LNCaP clone FGC (cell line): ENCODE measurements at regions not wholly inside any gene's neighbourhood (a gene's known extent, or its start where the extent isn't known, plus 50 kb on each side); places are given as distances from the start of the nearest gene placed in this dataset.
"Not testable (repeated sequence)": the region's sequence is repeated elsewhere in the genome, so short reads cannot be mapped to it uniquely, and the experiment has no call there.

Source experiments
- DNase-seq: peaks from one replicate; pipeline ENCODE4 v3.0.0-alpha.2; 2011; ENCODE audit warnings: low read depth
- H3K4me3 ChIP-seq: 2 replicates; pipeline ENCODE4 v1.5.1; 2011; ENCODE audit warnings: mild to moderate bottlenecking, low read depth, low read length, control low read depth
- TF ChIP-seq, protein P1 (sequence below): IDR thresholded peaks from 2 replicates; pipeline ENCODE4 v1.5.1; 2012; ENCODE audit warnings: mild to moderate bottlenecking; ENCODE audit not compliant: control insufficient read depth, insufficient read depth; ENCODE audit errors: extremely low read depth

DNA sequence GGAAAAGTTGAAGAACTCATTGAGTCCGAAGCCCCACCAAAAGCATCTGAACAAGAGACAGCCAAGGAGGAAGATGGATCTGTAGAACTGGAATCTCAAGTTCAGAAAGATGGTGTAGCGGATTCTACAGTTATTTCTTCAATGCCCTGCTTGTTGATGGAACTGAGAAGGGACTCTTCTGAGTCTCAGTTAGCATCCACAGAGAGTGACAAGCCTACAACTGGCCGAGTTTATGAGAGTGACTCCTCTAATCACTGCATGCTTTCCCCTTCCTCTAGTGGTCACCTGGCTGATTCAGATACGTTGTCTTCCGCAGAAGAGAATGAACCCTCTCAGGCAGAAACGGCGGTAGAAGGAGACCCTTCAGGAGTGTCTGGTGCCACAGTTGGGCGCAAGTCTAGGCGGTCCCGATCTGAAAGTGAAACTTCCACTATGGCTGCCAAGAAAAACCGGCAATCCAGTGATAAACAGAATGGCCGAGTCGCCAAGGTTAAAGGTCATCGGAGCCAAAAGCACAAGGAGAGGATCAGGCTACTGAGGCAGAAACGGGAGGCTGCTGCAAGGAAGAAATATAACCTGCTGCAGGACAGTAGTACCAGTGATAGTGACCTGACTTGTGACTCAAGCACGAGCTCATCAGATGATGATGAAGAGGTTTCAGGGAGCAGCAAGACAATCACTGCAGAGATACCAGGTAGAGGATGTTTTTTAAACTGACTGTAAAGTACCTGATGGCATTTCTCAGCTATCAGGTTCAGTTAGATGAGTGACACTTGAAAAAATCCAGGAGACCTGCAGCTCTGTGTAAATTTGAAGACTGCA lies 111.9 kb downstream of the HAUS1 start:
- TF ChIP-seq, protein P1, sequence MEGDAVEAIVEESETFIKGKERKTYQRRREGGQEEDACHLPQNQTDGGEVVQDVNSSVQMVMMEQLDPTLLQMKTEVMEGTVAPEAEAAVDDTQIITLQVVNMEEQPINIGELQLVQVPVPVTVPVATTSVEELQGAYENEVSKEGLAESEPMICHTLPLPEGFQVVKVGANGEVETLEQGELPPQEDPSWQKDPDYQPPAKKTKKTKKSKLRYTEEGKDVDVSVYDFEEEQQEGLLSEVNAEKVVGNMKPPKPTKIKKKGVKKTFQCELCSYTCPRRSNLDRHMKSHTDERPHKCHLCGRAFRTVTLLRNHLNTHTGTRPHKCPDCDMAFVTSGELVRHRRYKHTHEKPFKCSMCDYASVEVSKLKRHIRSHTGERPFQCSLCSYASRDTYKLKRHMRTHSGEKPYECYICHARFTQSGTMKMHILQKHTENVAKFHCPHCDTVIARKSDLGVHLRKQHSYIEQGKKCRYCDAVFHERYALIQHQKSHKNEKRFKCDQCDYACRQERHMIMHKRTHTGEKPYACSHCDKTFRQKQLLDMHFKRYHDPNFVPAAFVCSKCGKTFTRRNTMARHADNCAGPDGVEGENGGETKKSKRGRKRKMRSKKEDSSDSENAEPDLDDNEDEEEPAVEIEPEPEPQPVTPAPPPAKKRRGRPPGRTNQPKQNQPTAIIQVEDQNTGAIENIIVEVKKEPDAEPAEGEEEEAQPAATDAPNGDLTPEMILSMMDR, result no peak
- no peak overlapping the region for H3K4me3 ChIP-seq
- no peak for DNase-seq

DNA sequence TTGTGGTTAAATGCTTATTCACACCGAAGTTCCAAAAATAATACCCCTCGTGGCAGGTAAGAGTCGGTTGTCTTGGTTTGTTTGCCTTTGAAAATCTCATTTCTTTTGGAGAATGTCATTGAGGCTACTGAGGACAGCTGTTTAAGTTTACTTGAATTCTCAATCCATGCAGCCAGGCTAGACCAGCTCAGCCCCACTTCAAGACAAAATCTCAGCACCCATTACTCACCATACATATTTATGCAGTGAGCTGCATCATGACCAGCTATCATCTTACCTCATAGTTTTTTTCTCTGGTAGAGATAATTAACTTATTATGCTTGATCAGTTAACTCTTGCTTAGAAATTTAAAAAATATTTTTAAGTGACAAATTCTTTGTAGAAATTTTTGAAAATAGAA lies 115.9 kb downstream of the HAUS1 start:
- TF ChIP-seq, protein P1, result no peak
- H3K4me3 ChIP-seq, result no peak overlapping the region
- no peak for DNase-seq

DNA sequence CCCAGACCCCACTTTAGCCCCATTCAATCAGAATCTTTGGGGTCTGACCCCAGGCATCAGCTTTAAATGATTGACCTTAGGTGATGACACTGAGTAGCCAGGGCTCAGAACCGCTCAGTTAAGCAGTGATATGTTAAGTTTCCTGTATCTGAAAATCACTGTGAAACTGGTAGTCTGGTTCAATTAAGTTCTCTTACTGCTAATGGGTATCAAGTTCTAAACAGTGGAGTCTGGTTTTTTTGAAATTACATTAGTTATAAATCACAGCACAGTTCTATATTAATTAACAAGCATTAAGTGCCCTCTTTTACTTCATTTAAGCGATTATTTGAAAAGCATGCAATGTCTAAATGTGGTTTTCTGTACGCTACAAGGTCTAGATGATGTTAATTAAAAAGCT lies 117.9 kb downstream of the HAUS1 start:
- no peak overlapping the region for H3K4me3 ChIP-seq
- TF ChIP-seq, protein P1, result no peak
- no peak for DNase-seq

DNA sequence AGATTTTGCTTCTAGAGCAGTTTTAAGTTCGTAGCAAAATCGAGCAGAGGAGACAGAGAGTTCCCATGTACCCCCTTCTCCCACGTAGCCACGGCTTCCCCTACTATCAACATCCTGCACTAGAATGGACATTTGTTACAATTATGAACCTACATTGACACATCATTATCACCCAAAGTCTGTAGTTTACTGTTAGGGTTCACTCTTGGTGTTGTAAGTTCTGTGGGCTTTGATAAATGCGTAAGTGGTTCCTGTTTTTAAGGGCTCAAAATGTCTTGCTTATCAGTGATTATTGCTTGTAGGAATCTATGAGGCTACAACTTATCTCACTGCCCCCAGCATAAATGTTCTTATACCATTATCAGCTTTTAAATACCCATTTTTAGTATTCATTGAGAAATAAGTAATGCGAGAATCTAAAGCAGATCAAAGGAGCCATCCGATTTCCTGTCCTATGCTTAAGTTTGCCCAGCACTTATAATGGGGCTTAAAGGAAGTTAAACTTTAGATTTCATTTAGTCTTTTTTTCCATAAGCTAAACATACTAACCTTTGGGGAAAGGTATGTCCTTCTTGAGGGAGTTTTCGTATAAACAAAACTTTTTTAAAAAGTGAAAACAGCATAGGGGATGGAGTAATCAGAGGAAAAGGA lies 118.7 kb downstream of the HAUS1 start:
- no peak for DNase-seq
- TF ChIP-seq, protein P1, result no peak
- no peak overlapping the region for H3K4me3 ChIP-seq

DNA sequence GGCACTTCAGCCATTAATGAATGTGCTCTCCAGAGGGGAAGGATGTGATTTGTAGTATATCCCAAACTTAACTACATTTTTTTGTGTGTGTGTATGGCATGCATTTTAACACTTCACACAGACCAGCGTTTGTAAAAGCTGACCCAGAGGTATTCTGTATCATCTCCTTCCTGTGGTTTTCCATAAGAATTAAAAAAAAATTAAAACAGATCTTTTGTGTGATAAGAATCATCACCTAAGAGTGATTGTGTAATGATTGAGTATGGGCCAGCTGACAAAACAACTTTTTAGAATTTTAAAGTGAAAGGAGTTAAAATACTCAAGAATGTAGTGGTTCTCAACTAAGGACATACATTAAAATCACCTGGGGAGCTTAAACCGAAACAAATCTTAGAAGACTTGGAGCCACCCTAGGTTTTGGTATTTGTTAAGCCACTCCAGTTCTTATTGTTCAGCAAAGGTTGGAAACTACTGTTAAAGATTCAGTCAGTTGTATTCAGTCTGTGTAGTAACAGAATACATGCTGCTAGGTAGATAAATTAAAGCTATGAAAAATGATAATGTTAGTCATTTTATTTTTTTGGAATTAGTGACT lies 120.1 kb downstream of the HAUS1 start:
- TF ChIP-seq, protein P1, result no peak
- no peak for DNase-seq
- H3K4me3 ChIP-seq, result no peak overlapping the region

DNA sequence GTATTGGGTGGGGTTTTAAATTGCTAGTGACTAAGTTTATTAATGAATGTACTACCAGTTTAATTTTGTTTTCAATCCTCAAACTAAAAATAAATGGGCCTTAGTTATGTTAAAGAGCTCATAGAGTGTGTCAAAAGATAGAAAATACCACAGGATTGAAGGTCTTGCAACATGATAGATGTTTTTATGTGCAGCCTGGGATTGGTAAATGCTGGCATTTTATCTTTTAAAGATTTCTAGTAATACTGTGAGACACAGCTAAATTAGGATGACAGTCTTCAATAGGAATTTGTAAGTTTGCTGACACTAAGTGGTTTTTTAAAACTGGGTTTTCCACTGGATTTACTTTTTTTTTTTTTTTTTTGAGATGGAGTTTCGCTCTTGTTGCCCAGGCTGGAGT lies 122.3 kb downstream of the HAUS1 start:
- H3K4me3 ChIP-seq, result no peak overlapping the region
- DNase-seq, result no peak
- TF ChIP-seq, protein P1, result no peak

DNA sequence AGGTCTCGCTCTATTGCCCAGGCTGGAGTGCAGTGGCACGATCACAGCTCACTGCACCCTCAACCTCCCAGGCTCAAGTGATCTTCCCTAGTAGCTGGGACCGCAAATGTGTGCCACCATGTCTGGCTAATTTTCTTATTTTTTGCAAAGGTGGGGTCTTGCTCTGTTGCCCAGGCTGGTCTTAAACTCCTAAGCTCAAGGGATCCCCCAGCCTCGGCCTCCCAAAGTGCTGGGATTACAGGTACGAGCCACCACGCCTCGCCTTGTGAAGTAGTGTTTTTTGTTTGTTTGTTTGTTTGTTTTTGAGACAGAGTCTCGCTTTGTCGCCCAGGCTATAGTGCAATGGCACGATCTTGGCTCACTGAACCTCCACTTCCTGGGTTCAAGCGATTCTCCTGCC lies 125.5 kb downstream of the HAUS1 start:
- not testable (repeated sequence) for H3K4me3 ChIP-seq, DNase-seq
